ENCODE measurements at regions not wholly inside any gene's neighbourhood (a gene's known extent, or its start where the extent isn't known, plus 50 kb on each side); places are given as distances from the start of the nearest gene placed in this dataset.

DNA sequence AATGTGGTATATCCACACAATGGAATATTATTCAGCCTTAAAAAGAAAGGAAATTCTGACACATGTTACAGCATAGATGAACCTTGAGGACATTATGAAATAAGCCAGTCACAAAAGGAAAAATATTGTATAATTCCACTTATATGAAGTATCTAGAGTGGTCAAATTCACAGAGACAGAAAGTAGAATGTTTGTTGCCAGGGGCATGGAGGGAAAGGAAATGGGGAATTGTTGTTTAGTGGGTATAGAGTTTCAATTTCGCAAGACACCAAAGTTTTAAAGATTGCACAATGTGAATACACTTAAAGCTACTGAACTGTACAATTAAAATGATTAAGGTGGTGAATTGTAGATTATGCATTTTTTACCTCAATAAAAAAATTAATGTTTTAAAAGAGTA, 92.9 kb downstream of the TXNL1 start:
- CTCF ChIA-PET: no interaction called here
- in situ Hi-C loops (cut with MboI): no loop called here
- 40% methylated on average over 1 of the region's 1 CpG for WGBS (ENCODE audit: insufficient coverage, insufficient replicate concordance, low lambda C conversion rate, missing lambda C conversion rate)

More for the DNA sequence above, 92.9 kb downstream of the TXNL1 start:
- Histone ChIP-seq H3K9me3 (replicated peaks; ENCODE audit: control insufficient read depth, insufficient read depth, low read length) (no peaks in the 10 kb centered on the region), H3K4me3 (no peak overlapping the region), H3K27me3 (replicated peaks in 1 of 2; ENCODE audit: control insufficient read depth in 2 of 2, insufficient read depth in 2 of 2, low read length in 1 of 2) (no peaks in the 10 kb centered on the region), H3K79me2 (ENCODE audit: control insufficient read depth, insufficient read depth, low read length) (no peaks in the 10 kb centered on the region), H3K4me1 (ENCODE audit: control insufficient read depth, insufficient read depth, low read length) (no peaks in the 10 kb centered on the region), H3K27ac (ENCODE audit: control insufficient read depth, insufficient read depth) (no peak overlapping the region), H2AFZ (ENCODE audit: control insufficient read depth, low read depth, low read length) (no peak overlapping the region), H4K20me1 (ENCODE audit: control insufficient read depth, insufficient read depth) (no peaks in the 10 kb centered on the region), H3K4me2 (ENCODE audit: control insufficient read depth, insufficient read depth) (no peak overlapping the region), H3K9ac (ENCODE audit: control insufficient read depth, insufficient read depth, low read length) (no peak overlapping the region), H3K36me3 (ENCODE audit: control insufficient read depth in 2 of 2, insufficient read depth in 2 of 2, low read length in 1 of 2) (no peaks in the 10 kb centered on the region)
- ATAC-seq: no peak
- RAD21 ChIA-PET (ENCODE audit: unreplicated experiment): no interaction called here
- POLR2A ChIA-PET: no interaction called here
- no peak for DNase-seq (ENCODE audit: low read depth, low spot score)
- no TSS peak for BruUV-seq (replicated peaks)
- intact Hi-C loops (cut with micrococcal nuclease; ENCODE audit: unreplicated experiment): no loop called here
- TF ChIP-seq MEF2A (IDR thresholded peaks at IDR 0.05; ENCODE audit: insufficient read depth, low read depth, low read length) (no peak), CHD2 (IDR thresholded peaks at IDR 0.05; ENCODE audit: borderline replicate concordance, low read depth, low read length) (no peak), STAT1 (conservative IDR thresholded peaks at IDR 0.05) (no peak), GATAD2B (conservative IDR thresholded peaks at IDR 0.05; ENCODE audit: low read depth) (no peak), TAF1 (IDR thresholded peaks at IDR 0.05; ENCODE audit: borderline replicate concordance, low read depth, low read length) (no peak), CHD4 (IDR thresholded peaks at IDR 0.05) (no peak), IKZF2 (IDR thresholded peaks at IDR 0.05) (no peak)
- TF ChIP-seq, protein P1, sequence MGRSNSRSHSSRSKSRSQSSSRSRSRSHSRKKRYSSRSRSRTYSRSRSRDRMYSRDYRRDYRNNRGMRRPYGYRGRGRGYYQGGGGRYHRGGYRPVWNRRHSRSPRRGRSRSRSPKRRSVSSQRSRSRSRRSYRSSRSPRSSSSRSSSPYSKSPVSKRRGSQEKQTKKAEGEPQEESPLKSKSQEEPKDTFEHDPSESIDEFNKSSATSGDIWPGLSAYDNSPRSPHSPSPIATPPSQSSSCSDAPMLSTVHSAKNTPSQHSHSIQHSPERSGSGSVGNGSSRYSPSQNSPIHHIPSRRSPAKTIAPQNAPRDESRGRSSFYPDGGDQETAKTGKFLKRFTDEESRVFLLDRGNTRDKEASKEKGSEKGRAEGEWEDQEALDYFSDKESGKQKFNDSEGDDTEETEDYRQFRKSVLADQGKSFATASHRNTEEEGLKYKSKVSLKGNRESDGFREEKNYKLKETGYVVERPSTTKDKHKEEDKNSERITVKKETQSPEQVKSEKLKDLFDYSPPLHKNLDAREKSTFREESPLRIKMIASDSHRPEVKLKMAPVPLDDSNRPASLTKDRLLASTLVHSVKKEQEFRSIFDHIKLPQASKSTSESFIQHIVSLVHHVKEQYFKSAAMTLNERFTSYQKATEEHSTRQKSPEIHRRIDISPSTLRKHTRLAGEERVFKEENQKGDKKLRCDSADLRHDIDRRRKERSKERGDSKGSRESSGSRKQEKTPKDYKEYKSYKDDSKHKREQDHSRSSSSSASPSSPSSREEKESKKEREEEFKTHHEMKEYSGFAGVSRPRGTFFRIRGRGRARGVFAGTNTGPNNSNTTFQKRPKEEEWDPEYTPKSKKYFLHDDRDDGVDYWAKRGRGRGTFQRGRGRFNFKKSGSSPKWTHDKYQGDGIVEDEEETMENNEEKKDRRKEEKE (IDR thresholded peaks at IDR 0.05): no peak
- FAIRE-seq: no peak
- SMC1A ChIA-PET (ENCODE audit: uncharacterized antibody, unreplicated experiment): interaction anchor here (1.0 kb wide), 1 partner anchor 11 kb away, joined by 3 read pairs; no protein-coding TSS in a partner anchor
